Fibroblast of the aortic adventitia (primary cell): ENCODE measurements at regions not wholly inside any gene's neighbourhood (a gene's known extent, or its start where the extent isn't known, plus 50 kb on each side); places are given as distances from the start of the nearest gene placed in this dataset.

Source experiments
- DNase-seq: peaks from one replicate; pipeline ENCODE4 v3.0.0-alpha.2; 2010; ENCODE audit warnings: low read depth
- H3K4me3 ChIP-seq: 2 replicates; pipeline ENCODE4 v1.5.1; 2011; ENCODE audit warnings: low read depth, mild to moderate bottlenecking, control low read depth, low read length, moderate library complexity
- CTCF ChIP-seq: IDR thresholded peaks from 2 replicates; pipeline ENCODE4 v1.5.1; 2011; ENCODE audit warnings: mild to moderate bottlenecking, low read length, control low read depth, inconsistent platforms; ENCODE audit not compliant: insufficient read depth

GRCh38 chr20:24165301-24166122, 176.9 kb upstream of the GGTLC1 start:
- no peak for TF ChIP-seq CTCF
- peak; percentile 62 for DNase-seq
- no peak overlapping the region for H3K4me3 ChIP-seq

DNA sequence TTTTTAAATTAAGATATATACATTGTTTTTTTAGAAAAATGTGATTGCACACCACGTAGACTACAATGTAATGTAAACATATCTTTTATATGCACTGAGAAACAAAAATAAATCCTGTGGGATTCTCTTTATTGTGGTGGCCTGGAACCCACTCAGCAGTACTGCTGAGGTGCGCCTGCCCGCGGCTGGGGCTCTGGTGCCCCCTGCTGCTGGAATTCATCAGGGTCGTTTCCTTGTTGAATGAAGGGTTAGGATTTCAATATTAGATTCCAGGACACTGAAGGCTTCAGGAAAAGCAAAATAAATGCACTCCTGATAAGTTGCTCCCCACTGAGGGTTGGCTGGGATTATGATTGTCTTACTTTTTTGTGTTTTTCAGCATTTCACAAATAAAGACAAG, 175.8 kb upstream of the GGTLC1 start:
- H3K4me3 ChIP-seq, result no peak overlapping the region
- TF ChIP-seq CTCF, result peak; percentile 25

GRCh38 chr20:24163506-24163905, 174.9 kb upstream of the GGTLC1 start:
- no peak for TF ChIP-seq CTCF
- DNase-seq, result peak; percentile 37
- no peak overlapping the region for H3K4me3 ChIP-seq

More for the DNA sequence above, 175.8 kb upstream of the GGTLC1 start:
- no peak for DNase-seq

DNA sequence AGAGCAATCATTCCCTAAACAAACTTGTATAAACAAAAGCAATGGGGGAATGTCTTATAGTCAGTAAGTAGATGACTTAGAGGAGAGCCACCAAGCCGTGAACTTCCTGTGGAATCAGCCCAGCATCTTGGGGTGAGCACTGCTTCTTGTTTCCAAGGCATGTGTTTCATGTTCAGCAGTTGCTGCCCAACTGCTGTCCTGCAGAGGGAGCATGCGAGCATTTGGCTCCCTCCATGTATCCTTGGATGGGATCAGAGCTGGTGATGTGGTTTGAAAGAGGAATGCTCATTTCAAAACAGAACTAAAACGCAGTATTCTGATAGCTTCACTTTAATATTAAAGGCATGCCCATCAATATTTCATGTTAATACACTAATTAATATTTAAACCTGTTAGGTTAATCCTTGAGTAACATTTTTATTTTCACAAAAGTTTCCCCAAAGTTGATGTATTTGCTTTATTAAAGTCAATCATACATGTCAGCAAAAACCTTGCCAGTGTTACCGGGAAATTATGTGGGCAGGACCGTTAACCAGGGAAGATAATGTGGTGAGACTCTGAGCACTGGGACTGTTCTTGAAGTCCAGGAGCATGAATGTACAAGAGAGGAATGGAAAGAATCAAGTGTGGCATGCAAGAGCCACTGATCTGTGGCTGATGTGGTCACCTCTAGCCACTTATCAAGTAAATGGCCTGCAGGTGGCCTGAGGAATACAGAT, 172.1 kb upstream of the GGTLC1 start:
- no peak overlapping the region for H3K4me3 ChIP-seq
- TF ChIP-seq CTCF, result peak; percentile 97
- peak; percentile 86 for DNase-seq

DNA sequence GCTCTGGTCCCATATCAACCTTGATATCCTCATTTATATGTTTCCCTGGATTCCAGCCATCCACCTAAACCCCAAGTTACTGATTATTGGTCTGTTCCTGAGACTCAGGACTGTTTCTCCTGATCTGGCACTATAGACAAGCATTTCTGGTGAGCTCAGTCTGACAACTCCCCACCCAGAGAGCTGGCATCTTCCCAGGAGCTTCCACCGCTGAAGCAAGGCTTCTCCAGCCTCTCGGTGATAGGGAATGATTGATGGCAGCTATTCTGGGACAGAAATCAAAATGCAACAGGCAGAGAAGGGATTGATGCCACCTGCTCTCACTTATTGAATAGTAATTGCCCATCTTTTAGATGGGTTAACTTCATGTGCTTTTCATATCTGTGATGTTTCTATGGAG, 169.7 kb upstream of the GGTLC1 start:
- no peak for TF ChIP-seq CTCF
- peak; percentile 12 for DNase-seq
- no peak overlapping the region for H3K4me3 ChIP-seq

DNA sequence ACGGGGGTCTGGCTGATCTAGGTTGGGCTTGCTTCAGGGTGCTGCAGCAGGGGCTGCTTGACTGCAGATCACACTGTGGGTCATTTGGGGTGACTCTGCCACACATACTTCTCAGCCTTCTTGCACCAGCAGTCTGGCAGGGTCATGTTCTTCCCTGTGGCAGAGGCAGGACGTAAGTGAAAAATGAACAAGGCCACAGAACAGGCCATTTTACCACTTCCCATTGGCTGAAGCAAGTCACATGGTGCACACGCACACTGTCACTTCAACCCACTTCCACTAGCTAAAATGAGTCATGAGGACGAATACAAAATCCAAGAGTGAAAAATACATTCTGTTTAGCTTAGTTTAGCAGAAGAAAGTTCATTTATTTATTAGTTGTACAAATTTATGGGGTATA, 168.6 kb upstream of the GGTLC1 start:
- no peak overlapping the region for H3K4me3 ChIP-seq
- TF ChIP-seq CTCF, result no peak
- no peak for DNase-seq
